ENCODE measurements at regions not wholly inside any gene's neighbourhood (a gene's known extent, or its start where the extent isn't known, plus 50 kb on each side); places are given as distances from the start of the nearest gene placed in this dataset.

DNA sequence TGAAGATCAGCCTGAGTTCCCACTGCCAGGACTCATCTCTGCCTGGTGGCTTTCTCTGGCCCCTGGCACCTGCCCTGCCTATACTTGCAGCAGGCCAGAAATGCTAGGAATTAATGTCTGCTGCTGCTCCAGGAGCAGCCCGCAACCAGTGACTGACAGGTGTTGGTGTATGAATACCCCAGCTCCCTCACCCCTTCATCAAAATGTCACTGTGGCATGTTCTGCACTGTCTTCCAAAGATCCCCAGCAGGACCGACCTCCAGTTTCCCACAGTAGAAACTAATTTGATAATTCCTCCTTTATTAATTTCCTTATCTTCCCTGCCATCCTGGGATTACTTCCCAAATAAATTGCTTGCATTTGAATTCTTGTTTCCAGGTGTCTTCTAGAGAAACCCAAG lies 425.4 kb downstream of the BCOR start:
- Histone ChIP-seq H3K27me3 (ENCODE audit: insufficient read depth, low read depth, low read length) (no peaks in the 10 kb centered on the region), H3K79me2 (replicated peaks; ENCODE audit: insufficient read depth, low read length) (no peaks in the 10 kb centered on the region), H4K20me1 (ENCODE audit: insufficient read depth) (no peaks in the 10 kb centered on the region), H3F3A (ENCODE audit: insufficient read depth, low read length, poor library complexity, severe bottlenecking) (no peaks in the 10 kb centered on the region), H3K36me3 (ENCODE audit: insufficient read depth, low read length) (no peaks in the 10 kb centered on the region), H3K9me3 (ENCODE audit: low read length) (no peaks in the 10 kb centered on the region), H3K4me2 (ENCODE audit: low read length) (no peak overlapping the region), H3K9ac (ENCODE audit: low read length) (no peak overlapping the region), H2AFZ (ENCODE audit: low read depth, low read length) (no peak overlapping the region), H3K4me3 (ENCODE audit: low read length) (no peak overlapping the region), H3K27ac (ENCODE audit: low read length) (no peak overlapping the region), H3K9me2 (ENCODE audit: insufficient read depth, low read length) (no peaks in the 10 kb centered on the region)
- TF ChIP-seq EZH2 (IDR thresholded peaks at IDR 0.05; ENCODE audit: borderline replicate concordance, insufficient read depth, low read length, poor library complexity, severe bottlenecking) (no peak), SMC3 (conservative IDR thresholded peaks at IDR 0.05; ENCODE audit: poor library complexity) (no peak), TAF1 (IDR thresholded peaks at IDR 0.05; ENCODE audit: low read depth) (no peak), EP300 (conservative IDR thresholded peaks at IDR 0.05; ENCODE audit: poor library complexity, severe bottlenecking) (no peak), CTCF (IDR thresholded peaks at IDR 0.05; ENCODE audit: poor library complexity, severe bottlenecking) (no peak), RAD21 (conservative IDR thresholded peaks at IDR 0.05) (no peak), MXI1 (conservative IDR thresholded peaks at IDR 0.05; ENCODE audit: poor library complexity, severe bottlenecking) (no peak), POLR2AphosphoS5 (IDR thresholded peaks at IDR 0.05) (no peak)
- TF ChIP-seq, protein P1, sequence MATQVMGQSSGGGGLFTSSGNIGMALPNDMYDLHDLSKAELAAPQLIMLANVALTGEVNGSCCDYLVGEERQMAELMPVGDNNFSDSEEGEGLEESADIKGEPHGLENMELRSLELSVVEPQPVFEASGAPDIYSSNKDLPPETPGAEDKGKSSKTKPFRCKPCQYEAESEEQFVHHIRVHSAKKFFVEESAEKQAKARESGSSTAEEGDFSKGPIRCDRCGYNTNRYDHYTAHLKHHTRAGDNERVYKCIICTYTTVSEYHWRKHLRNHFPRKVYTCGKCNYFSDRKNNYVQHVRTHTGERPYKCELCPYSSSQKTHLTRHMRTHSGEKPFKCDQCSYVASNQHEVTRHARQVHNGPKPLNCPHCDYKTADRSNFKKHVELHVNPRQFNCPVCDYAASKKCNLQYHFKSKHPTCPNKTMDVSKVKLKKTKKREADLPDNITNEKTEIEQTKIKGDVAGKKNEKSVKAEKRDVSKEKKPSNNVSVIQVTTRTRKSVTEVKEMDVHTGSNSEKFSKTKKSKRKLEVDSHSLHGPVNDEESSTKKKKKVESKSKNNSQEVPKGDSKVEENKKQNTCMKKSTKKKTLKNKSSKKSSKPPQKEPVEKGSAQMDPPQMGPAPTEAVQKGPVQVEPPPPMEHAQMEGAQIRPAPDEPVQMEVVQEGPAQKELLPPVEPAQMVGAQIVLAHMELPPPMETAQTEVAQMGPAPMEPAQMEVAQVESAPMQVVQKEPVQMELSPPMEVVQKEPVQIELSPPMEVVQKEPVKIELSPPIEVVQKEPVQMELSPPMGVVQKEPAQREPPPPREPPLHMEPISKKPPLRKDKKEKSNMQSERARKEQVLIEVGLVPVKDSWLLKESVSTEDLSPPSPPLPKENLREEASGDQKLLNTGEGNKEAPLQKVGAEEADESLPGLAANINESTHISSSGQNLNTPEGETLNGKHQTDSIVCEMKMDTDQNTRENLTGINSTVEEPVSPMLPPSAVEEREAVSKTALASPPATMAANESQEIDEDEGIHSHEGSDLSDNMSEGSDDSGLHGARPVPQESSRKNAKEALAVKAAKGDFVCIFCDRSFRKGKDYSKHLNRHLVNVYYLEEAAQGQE (IDR thresholded peaks at IDR 0.05; ENCODE audit: borderline replicate concordance) = no peak

DNA sequence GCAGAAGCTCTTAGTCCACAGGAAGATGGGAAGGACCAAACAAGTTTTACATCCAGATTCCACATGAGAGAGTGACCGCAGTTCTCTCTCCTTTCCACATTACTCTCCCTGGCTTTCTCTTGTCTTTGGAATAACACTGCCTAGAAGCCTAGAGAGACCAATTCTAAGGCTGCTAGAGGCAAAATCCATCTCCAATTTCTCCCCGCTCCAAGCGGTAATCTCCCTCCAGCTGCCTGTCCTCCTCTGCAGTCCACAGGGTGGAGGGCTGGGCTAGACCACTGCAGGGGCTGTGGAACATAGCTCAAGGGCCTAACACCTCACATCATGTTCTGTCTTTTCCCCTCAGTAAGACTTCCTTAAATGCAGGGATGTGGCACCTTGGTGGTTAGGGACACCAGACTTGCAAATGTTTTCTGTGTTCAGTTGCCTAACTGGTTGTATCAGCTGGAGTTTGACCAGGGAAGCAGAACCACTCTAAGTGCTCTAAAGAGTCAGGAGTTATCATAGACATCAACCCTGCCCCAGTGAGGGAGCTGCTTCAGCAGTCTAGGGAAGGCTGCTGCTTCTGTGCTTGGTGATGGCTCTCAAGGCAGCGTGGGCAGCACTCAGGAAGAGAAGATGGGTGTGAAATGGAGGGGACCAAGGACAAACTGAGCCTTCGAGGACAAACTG lies 423.1 kb downstream of the BCOR start:
- Histone ChIP-seq H3F3A (ENCODE audit: insufficient read depth, low read length, poor library complexity, severe bottlenecking) (no peaks in the 10 kb centered on the region), H3K27ac (ENCODE audit: low read length) (no peak overlapping the region), H3K9ac (ENCODE audit: low read length) (no peak overlapping the region), H3K4me2 (ENCODE audit: low read length) (no peak overlapping the region), H3K9me2 (ENCODE audit: insufficient read depth, low read length) (no peaks in the 10 kb centered on the region), H3K9me3 (ENCODE audit: low read length) (no peaks in the 10 kb centered on the region), H3K79me2 (replicated peaks; ENCODE audit: insufficient read depth, low read length) (no peaks in the 10 kb centered on the region), H2AFZ (ENCODE audit: low read depth, low read length) (no peak overlapping the region), H4K20me1 (ENCODE audit: insufficient read depth) (no peaks in the 10 kb centered on the region), H3K4me3 (ENCODE audit: low read length) (no peak overlapping the region), H3K36me3 (ENCODE audit: insufficient read depth, low read length) (no peaks in the 10 kb centered on the region), H3K27me3 (ENCODE audit: insufficient read depth, low read depth, low read length) (no peaks in the 10 kb centered on the region)
- TF ChIP-seq CTCF (IDR thresholded peaks at IDR 0.05; ENCODE audit: poor library complexity, severe bottlenecking) (no peak), EP300 (conservative IDR thresholded peaks at IDR 0.05; ENCODE audit: poor library complexity, severe bottlenecking) (no peak), POLR2AphosphoS5 (IDR thresholded peaks at IDR 0.05) (no peak), SMC3 (conservative IDR thresholded peaks at IDR 0.05; ENCODE audit: poor library complexity) (no peak), RAD21 (conservative IDR thresholded peaks at IDR 0.05) (no peak), TAF1 (IDR thresholded peaks at IDR 0.05; ENCODE audit: low read depth) (no peak), MXI1 (conservative IDR thresholded peaks at IDR 0.05; ENCODE audit: poor library complexity, severe bottlenecking) (no peak)
